NT2/D1 (cell line): ENCODE measurements at regions not wholly inside any gene's neighbourhood (a gene's known extent, or its start where the extent isn't known, plus 50 kb on each side); places are given as distances from the start of the nearest gene placed in this dataset.
"Not testable (repeated sequence)": the region's sequence is repeated elsewhere in the genome, so short reads cannot be mapped to it uniquely, and the experiment has no call there.

Source experiments
- YY1 ChIP-seq: IDR thresholded peaks from 2 replicates; pipeline ENCODE4 v1.6.1; 2011; ENCODE audit not compliant: insufficient read length, insufficient read depth
- ZNF274 ChIP-seq: IDR thresholded peaks from 2 replicates; pipeline ENCODE4 v1.6.1; 2011; ENCODE audit warnings: mild to moderate bottlenecking, low read depth, low read length

DNA sequence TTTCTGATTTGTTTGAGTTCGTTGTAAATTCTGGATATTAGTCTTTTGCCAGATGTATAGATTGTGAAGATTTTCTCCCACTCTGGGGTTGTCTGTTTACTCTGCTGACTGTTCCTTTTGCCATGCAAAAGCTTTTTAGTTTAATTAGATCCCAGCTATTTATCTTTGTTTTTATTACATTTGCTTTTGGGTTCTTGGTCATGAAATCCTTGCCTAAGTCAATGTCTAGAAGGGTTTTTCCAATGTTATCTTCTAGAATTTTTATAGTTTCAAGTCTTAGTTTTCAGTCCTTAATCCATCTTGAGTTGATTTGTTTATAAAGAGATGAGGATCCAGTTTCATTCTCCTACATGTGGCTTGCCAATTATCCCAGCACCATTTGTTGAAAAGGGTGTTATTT lies 68.7 kb upstream of the ZPLD1 start:
- not testable (repeated sequence) for TF ChIP-seq ZNF274, YY1
